Loucy (cell line): ENCODE measurements at regions not wholly inside any gene's neighbourhood (a gene's known extent, or its start where the extent isn't known, plus 50 kb on each side); places are given as distances from the start of the nearest gene placed in this dataset.

Source experiments
- EZH2phosphoT487 ChIP-seq: fragments of 200-600 bp; IDR thresholded peaks from 2 replicates; pipeline ENCODE4 v1.6.1; 2018; ENCODE audit warnings: antibody characterized with exemption, mild to moderate bottlenecking, moderate library complexity, borderline replicate concordance
- TF ChIP-seq, protein P1 (sequence below): fragments of 200-600 bp; sonication (generic); conservative IDR thresholded peaks from 2 replicates; pipeline ENCODE4 v1.5.1; 2014; ENCODE audit warnings: mild to moderate bottlenecking, antibody characterized with exemption, low read length

DNA sequence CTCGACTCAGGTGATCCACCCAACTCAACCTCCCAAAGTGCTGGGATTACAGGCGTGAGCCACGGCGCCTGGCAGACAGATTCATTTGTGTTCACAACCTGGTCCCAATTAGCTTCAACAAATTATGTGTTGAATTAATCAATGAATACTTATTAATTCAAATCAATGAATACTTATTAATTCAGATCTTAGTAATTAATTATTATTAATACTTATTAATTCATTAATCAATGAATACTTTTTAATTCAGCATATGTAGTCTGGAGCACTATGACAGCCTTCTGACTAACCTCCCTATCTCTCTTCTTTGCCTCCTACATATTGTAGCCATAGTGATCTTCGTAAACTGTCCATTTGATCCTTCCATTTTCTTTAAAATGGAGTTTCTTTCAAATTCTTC lies 56.7 kb upstream of the RBPJ start:
- TF ChIP-seq EZH2phosphoT487 = no peak
- TF ChIP-seq, protein P1, sequence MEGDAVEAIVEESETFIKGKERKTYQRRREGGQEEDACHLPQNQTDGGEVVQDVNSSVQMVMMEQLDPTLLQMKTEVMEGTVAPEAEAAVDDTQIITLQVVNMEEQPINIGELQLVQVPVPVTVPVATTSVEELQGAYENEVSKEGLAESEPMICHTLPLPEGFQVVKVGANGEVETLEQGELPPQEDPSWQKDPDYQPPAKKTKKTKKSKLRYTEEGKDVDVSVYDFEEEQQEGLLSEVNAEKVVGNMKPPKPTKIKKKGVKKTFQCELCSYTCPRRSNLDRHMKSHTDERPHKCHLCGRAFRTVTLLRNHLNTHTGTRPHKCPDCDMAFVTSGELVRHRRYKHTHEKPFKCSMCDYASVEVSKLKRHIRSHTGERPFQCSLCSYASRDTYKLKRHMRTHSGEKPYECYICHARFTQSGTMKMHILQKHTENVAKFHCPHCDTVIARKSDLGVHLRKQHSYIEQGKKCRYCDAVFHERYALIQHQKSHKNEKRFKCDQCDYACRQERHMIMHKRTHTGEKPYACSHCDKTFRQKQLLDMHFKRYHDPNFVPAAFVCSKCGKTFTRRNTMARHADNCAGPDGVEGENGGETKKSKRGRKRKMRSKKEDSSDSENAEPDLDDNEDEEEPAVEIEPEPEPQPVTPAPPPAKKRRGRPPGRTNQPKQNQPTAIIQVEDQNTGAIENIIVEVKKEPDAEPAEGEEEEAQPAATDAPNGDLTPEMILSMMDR = no peak
